CD14-positive monocyte (primary cell): ENCODE measurements at regions not wholly inside any gene's neighbourhood (a gene's known extent, or its start where the extent isn't known, plus 50 kb on each side); places are given as distances from the start of the nearest gene placed in this dataset.

Source experiments
- DNase-seq, 3 donors: peaks; one replicate each; pipeline ENCODE4 v3.0.0-alpha.2; 2011 to 2022
- H2AFZ ChIP-seq: 2 replicates; pipeline ENCODE4 v1.6.0; 2012; ENCODE audit warnings: mild to moderate bottlenecking, low read depth, low read length, inconsistent platforms; ENCODE audit not compliant: insufficient read depth, poor library complexity, severe bottlenecking
- H3K27ac ChIP-seq, 2 donors: 1 replicate in 1 of 2; 2 replicates in 1 of 2; pipeline ENCODE4 v1.5.1; 2012 to 2013; ENCODE audit warnings: low read length in 2 of 2, control low read depth in 1 of 2, inconsistent platforms in 1 of 2, low read depth in 1 of 2, mild to moderate bottlenecking in 1 of 2
- H3K27me3 ChIP-seq, 2 donors: one replicate each; pipeline versions ENCODE4 v1.6.0 to v1.6.1; 2011 to 2013; ENCODE audit warnings: low read length in 2 of 2; ENCODE audit not compliant: control insufficient read depth in 2 of 2, insufficient read depth in 2 of 2
- H3K36me3 ChIP-seq, 2 donors: replicated peaks in 1 of 2; 1 replicate in 1 of 2; 2 replicates in 1 of 2; pipeline versions ENCODE4 v1.5.1 to v1.6.1; 2012 to 2013; ENCODE audit warnings: low read length in 2 of 2, control low read depth in 1 of 2, inconsistent platforms in 1 of 2, mild to moderate bottlenecking in 1 of 2; ENCODE audit not compliant: insufficient read depth in 2 of 2, control insufficient read depth in 1 of 2
- H3K4me1 ChIP-seq, 2 donors: 1 replicate in 1 of 2; 2 replicates in 1 of 2; pipeline versions ENCODE4 v1.5.1 to v1.6.1; 2012 to 2013; ENCODE audit warnings: low read length in 2 of 2, control low read depth in 1 of 2, inconsistent platforms in 1 of 2, mild to moderate bottlenecking in 1 of 2, moderate library complexity in 1 of 2; ENCODE audit not compliant: insufficient read depth in 2 of 2, control insufficient read depth in 1 of 2
- H3K4me2 ChIP-seq: replicated peaks from 2 replicates; pipeline ENCODE3; 2012; ENCODE audit warnings: low read length, moderate library complexity, mild to moderate bottlenecking; ENCODE audit not compliant: poor library complexity, severe bottlenecking; ENCODE audit errors: extremely low read depth
- H3K4me3 ChIP-seq, 3 experiments: fragments of 200-600 bp in 1 of 3; sonication (generic) in 1 of 3; replicated peaks in 1 of 3; 1 replicate in 2 of 3; 2 replicates in 1 of 3; pipeline ENCODE4 v1.5.1; 2011 to 2013; ENCODE audit warnings: low read length in 3 of 3, mild to moderate bottlenecking in 3 of 3, control low read depth in 2 of 3, low read depth in 2 of 3, inconsistent platforms in 1 of 3, moderate library complexity in 1 of 3
- H3K79me2 ChIP-seq: 2 replicates; pipeline ENCODE4 v1.6.0; 2012; ENCODE audit warnings: mild to moderate bottlenecking, control low read depth, inconsistent platforms, low read length, moderate library complexity; ENCODE audit not compliant: insufficient read depth
- H3K9ac ChIP-seq: 2 replicates; pipeline ENCODE4 v1.6.0; 2017; ENCODE audit warnings: low read length, mild to moderate bottlenecking; ENCODE audit not compliant: insufficient read depth, poor library complexity, severe bottlenecking
- H3K9me3 ChIP-seq, 2 donors: replicated peaks in 1 of 2; 1 replicate in 1 of 2; 2 replicates in 1 of 2; pipeline versions ENCODE4 v1.5.1 to v1.6.1; 2012 to 2013; ENCODE audit warnings: low read length in 2 of 2, control low read depth in 1 of 2; ENCODE audit not compliant: control insufficient read depth in 1 of 2, insufficient read depth in 1 of 2
- H4K20me1 ChIP-seq: 2 replicates; pipeline ENCODE4 v1.6.0; 2012; ENCODE audit warnings: mild to moderate bottlenecking, low read length, control low read depth, moderate library complexity; ENCODE audit not compliant: insufficient read depth
- H3K27ac Mint-ChIP-seq, 7 donors: one replicate each; pipeline ENCODE4 v1.8.0; 2020; ENCODE audit warnings: mild to moderate bottlenecking in 7 of 7, mixed read lengths in 7 of 7, moderate library complexity in 6 of 7, inconsistent platforms in 2 of 7
- H3K27me3 Mint-ChIP-seq, 3 donors: one replicate each; pipeline ENCODE4 v1.8.0; 2021 to 2022; ENCODE audit warnings: low read depth in 3 of 3, mild to moderate bottlenecking in 3 of 3, mixed read lengths in 3 of 3, moderate library complexity in 3 of 3, inconsistent platforms in 1 of 3
- H3K36me3 Mint-ChIP-seq, 2 donors: one replicate each; pipeline ENCODE4 v1.8.0; 2020; ENCODE audit warnings: mixed read lengths in 2 of 2, inconsistent platforms in 1 of 2, mild to moderate bottlenecking in 1 of 2
- H3K4me1 Mint-ChIP-seq: one replicate; pipeline ENCODE4 v1.8.0; 2020; ENCODE audit warnings: mild to moderate bottlenecking, mixed read lengths
- H3K4me3 Mint-ChIP-seq, 2 donors: one replicate each; pipeline ENCODE4 v1.8.0; 2020; ENCODE audit warnings: mild to moderate bottlenecking in 2 of 2, mixed read lengths in 2 of 2, moderate library complexity in 1 of 2
- H3K9me3 Mint-ChIP-seq, 7 donors: one replicate each; pipeline ENCODE4 v1.8.0; 2020 to 2022; ENCODE audit warnings: mixed read lengths in 7 of 7, mild to moderate bottlenecking in 6 of 7, moderate library complexity in 6 of 7, inconsistent platforms in 2 of 7
- WGBS: methylation state at CpG from one replicate; pipeline ENCODE4 v1.1.5; 2013; ENCODE audit warnings: missing lambda C conversion rate; ENCODE audit not compliant: insufficient coverage; 5-methylcytosine and 5-hydroxymethylcytosine counted together
- intact Hi-C, 2 donors: fragments of 100-400 bp; cut with micrococcal nuclease; formaldehyde crosslinking; loops; one replicate each; pipeline versions ENCODE4 v1.15.0 to v1.15.1; 2023
- TF ChIP-seq, protein P1 (sequence below): fragments of 200-600 bp; IDR thresholded peaks from one replicate; pipeline ENCODE4 v1.8.0; 2022; ENCODE audit warnings: antibody characterized with exemption, mild to moderate bottlenecking

DNA sequence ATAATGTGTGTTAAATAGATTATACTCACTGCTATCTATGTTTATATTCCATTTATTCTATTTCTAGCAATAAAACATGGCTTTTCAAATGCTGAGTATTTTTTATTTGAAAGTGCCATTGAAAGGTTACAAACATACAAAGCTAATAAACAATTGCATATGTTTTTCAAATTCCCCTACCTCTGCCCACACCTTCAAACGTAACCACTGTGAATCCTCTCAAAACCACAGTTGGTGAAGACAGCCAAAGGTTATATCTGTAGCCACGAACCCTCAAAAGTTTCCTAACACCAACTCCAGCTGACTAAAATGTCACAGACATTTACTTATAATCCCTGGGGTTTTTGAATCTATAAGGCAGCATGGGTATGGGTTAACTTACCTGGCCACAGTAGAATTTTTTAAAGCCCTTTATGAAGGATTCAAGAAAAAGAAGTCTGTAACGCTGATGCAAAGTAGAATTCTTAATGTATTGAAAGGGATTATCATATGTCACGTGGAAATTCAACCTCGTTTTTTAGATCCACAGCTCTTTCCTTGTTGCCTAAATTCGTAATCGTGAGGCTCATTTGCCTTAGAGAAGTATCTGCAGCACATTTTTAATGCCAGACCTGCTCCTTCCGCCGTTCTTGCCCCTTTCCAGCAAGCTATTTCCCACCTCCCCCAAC is 122.5 kb upstream of the ZC3H12C start:
- peaks cover 35% of the 10 kb centered on the region for H3K4me1 Mint-ChIP-seq
- H3K79me2 ChIP-seq: no peaks in the 10 kb centered on the region
- peaks cover 30 to 32% of the 10 kb centered on the region in 2 donors for H3K4me1 ChIP-seq
- no peak for DNase-seq
- no peak overlapping the region for H3K4me3 Mint-ChIP-seq
- H3K27ac Mint-ChIP-seq: peak overlapping the region in 1 of 7 donors; percentile 61
- peak overlapping the region; percentile 29 for H2AFZ ChIP-seq
- peak overlapping the region in 1 of 2 donors; percentile 6 for H3K27ac ChIP-seq
- no peaks in the 10 kb centered on the region for H3K36me3 ChIP-seq
- no peaks in the 10 kb centered on the region for H4K20me1 ChIP-seq
- TF ChIP-seq, protein P1, sequence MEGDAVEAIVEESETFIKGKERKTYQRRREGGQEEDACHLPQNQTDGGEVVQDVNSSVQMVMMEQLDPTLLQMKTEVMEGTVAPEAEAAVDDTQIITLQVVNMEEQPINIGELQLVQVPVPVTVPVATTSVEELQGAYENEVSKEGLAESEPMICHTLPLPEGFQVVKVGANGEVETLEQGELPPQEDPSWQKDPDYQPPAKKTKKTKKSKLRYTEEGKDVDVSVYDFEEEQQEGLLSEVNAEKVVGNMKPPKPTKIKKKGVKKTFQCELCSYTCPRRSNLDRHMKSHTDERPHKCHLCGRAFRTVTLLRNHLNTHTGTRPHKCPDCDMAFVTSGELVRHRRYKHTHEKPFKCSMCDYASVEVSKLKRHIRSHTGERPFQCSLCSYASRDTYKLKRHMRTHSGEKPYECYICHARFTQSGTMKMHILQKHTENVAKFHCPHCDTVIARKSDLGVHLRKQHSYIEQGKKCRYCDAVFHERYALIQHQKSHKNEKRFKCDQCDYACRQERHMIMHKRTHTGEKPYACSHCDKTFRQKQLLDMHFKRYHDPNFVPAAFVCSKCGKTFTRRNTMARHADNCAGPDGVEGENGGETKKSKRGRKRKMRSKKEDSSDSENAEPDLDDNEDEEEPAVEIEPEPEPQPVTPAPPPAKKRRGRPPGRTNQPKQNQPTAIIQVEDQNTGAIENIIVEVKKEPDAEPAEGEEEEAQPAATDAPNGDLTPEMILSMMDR: no peak
- peaks cover 0 to 3% (median 0%) of the 10 kb centered on the region in 3 donors for H3K27me3 Mint-ChIP-seq
- H3K9me3 Mint-ChIP-seq: peaks cover 0 to 7% (median 4%) of the 10 kb centered on the region in 7 donors
- H3K9me3 ChIP-seq: no peaks in the 10 kb centered on the region
- H3K36me3 Mint-ChIP-seq: no peaks in the 10 kb centered on the region
- 53% methylated on average over 7 of the region's 9 CpGs for WGBS
- intact Hi-C loops: no loop called here
- no peak overlapping the region for H3K4me3 ChIP-seq
- peak overlapping the region; percentile 58 for H3K4me2 ChIP-seq
- H3K9ac ChIP-seq: no peak overlapping the region
- H3K27me3 ChIP-seq: no peaks in the 10 kb centered on the region

DNA sequence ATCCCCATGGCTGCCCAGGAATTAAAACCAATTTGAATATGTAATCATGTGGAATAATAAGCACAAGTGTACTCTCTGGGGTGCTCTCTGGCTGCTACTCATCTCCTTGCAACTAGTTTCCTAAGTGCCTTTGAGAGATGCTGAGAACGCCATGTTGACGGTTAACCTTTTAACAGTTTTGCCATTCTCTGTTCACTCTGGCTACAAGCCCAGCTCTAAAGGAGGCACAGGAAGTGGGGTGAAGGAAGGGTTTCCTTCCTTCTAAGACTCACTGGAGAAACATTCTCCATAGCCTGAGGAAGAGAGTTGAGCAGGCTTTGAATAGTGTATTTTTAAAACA is 122.0 kb upstream of the ZC3H12C start:
- Mint-ChIP-seq H3K27me3 (peaks cover 0 to 3% (median 0%) of the 10 kb centered on the region in 3 donors), H3K36me3 (no peaks in the 10 kb centered on the region), H3K4me1 (peaks cover 35% of the 10 kb centered on the region), H3K4me3 (peak overlapping the region in 1 of 2 donors; percentile 51), H3K9me3 (peaks cover 0 to 7% (median 3%) of the 10 kb centered on the region in 7 donors), H3K27ac (peak overlapping the region in 4 of 7 donors; percentile 11 to 61 (median 48))
- Histone ChIP-seq H3K36me3 (no peaks in the 10 kb centered on the region), H3K4me1 (peaks cover 30 to 32% of the 10 kb centered on the region in 2 donors), H3K79me2 (no peaks in the 10 kb centered on the region), H3K9me3 (no peaks in the 10 kb centered on the region), H3K4me3 (no peak overlapping the region), H3K27me3 (no peaks in the 10 kb centered on the region), H3K4me2 (peak overlapping the region; percentile 58), H4K20me1 (no peaks in the 10 kb centered on the region), H3K9ac (no peak overlapping the region), H3K27ac (peak overlapping the region in 1 of 2 donors; percentile 6), H2AFZ (peak overlapping the region; percentile 29)
- WGBS: no CpG with 5 or more reads among the region's 2 CpGs
- intact Hi-C loops: no loop called here
- DNase-seq: peak in 1 of 3 donors; percentile 4
- TF ChIP-seq, protein P1: no peak
